GM13976 (cell line): ENCODE measurements at regions not wholly inside any gene's neighbourhood (a gene's known extent, or its start where the extent isn't known, plus 50 kb on each side); places are given as distances from the start of the nearest gene placed in this dataset.

Source experiments
- DNase-seq: peaks from one replicate; pipeline ENCODE4 v3.0.0; 2012; ENCODE audit warnings: low spot score
- in situ Hi-C: fragments of 300-500 bp; cut with MboI; formaldehyde crosslinking; loops from one replicate; pipeline ENCODE4 v1.12.0; 2022; ENCODE audit warnings: low sequenced_read_pairs, mixed read lengths, inconsistent platforms; ENCODE audit not compliant: unreplicated experiment
- TF ChIP-seq, protein P1 (sequence below): IDR thresholded peaks from 2 replicates; pipeline ENCODE4 v1.5.1; 2012; ENCODE audit warnings: borderline replicate concordance, mild to moderate bottlenecking; ENCODE audit not compliant: insufficient read depth; ENCODE audit errors: extremely low read depth, missing control alignments, control extremely low read depth

- no peak for DNase-seq
- in situ Hi-C loops, result no loop called here
- TF ChIP-seq, protein P1, sequence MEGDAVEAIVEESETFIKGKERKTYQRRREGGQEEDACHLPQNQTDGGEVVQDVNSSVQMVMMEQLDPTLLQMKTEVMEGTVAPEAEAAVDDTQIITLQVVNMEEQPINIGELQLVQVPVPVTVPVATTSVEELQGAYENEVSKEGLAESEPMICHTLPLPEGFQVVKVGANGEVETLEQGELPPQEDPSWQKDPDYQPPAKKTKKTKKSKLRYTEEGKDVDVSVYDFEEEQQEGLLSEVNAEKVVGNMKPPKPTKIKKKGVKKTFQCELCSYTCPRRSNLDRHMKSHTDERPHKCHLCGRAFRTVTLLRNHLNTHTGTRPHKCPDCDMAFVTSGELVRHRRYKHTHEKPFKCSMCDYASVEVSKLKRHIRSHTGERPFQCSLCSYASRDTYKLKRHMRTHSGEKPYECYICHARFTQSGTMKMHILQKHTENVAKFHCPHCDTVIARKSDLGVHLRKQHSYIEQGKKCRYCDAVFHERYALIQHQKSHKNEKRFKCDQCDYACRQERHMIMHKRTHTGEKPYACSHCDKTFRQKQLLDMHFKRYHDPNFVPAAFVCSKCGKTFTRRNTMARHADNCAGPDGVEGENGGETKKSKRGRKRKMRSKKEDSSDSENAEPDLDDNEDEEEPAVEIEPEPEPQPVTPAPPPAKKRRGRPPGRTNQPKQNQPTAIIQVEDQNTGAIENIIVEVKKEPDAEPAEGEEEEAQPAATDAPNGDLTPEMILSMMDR, result no peak
Observed at GRCh38 chr4:27620886-27621285, 760.2 kb downstream of the STIM2 start.

DNA sequence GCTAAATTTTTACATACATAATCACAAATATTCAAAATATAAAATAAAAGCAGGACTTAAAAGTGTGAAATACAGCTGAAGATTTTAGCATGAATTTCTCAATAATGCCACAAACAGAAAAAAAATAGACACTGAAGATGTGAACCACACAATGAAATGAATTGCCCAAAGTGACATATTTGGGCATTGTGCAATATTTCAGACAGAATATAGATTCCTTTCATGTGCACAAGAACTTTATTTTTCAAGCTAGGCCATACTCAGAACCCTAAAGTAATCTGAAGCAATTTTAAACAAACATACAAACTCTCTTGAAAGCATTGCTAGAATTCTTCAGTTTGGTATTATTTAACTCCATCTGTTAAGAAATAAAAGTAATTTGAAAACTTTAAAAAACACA lies 764.1 kb downstream of the STIM2 start:
- in situ Hi-C loops, result no loop called here
- TF ChIP-seq, protein P1, result no peak
- DNase-seq, result no peak

DNA sequence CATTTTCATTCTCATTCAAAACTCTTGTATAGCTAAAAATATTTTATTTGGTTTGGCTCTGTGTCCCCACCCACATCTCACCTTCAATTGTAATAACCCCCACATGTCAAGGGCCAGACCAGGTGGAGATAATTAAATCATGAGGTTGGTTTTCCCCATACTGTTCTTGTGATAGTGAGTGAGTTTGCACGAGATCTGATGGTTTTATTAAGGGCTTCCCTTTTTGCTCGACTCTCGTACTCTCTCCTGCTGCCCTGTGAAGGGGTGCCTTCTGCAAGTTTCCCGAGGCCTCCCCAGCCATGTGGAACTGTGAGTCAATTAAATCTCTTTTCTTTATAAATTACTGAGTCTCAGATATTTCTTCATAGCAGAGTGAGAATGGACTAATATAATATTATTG lies 768.0 kb downstream of the STIM2 start:
- TF ChIP-seq, protein P1, result no peak
- DNase-seq, result no peak
- in situ Hi-C loops, result no loop called here

DNA sequence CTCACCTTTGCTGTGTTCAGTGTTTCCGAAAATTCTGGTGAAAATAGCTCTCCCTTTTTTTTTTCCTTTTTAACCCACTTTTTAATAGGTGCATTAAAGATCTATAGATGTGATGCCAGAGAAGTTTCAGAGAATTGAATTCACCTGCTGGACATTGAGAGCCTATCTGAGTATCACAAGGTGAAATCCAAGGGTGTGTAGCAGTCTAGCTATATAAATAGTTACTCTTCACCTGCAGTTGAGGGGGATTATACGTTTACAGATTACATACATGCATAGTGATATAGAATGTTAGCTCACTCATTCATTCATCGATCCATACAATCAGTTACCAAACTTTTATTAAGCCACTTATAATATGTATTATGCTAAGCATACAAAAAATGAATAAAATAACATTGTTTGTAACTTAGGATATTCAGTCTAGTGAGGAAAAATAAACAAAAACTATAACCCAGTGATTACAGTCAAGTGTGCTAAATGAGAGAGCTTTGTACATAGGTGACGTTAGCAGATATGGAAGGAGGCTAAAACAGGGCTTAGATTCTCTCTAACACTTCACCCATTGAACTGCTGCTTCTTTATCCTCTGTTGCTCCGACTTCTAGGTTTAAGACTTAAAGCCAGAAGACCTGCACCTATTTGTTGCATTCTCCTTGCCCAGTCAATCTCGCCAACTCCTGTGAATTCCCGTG lies 769.0 kb downstream of the STIM2 start:
- in situ Hi-C loops, result no loop called here
- DNase-seq, result no peak
- TF ChIP-seq, protein P1, result no peak

DNA sequence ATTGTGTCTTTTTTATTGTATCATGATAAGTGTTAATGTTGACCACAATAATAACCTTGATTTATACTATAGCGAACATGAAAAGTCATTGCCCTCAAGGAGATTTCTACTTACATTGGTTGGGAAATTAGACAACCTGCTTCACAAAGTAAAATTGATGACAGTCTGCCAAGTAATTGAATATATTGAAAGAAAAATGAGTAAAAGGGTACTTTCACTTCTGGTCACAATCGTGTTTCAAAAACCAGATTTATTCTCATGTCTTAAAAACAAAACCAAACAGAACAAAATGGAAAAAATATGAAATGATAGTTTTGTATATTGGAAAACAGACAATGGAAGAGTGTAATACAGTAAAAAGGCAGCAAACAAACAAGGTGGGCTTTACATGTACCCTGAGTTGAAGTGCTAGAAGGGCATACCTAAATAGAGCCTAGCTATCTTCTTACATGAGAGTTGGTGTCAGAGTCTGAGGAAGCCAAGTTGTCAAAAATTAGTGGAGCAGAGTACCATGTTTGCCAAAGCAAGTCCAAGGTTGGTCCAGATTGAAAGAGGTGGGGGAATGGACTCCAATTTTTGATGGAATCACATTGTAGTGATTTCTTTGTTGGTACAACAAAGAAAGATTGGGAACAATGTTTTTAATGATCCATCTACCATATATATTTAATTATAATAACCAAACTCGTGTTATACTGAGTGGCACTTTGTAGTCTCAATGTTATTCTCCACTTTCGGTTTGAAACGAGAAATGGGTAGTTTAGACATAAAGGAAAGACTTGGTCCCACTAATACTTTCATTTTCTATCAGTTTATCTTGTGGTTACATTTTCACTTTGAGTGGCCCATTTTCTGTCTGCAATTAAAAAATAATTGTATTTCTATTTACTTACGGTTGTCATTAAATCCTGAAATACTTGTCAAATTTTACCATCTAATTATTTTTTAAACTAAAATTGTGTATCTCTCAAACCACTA lies 775.6 kb downstream of the STIM2 start:
- TF ChIP-seq, protein P1, result no peak
- in situ Hi-C loops, result no loop called here
- peak; percentile 3 for DNase-seq

- in situ Hi-C loops, result no loop called here
- TF ChIP-seq, protein P1, result no peak
- DNase-seq, result no peak
Observed at GRCh38 chr4:27638163-27638915, 777.7 kb downstream of the STIM2 start.
